Mesenteric fat pad (tissue), 1 donor: ENCODE measurements at regions not wholly inside any gene's neighbourhood (a gene's known extent, or its start where the extent isn't known, plus 50 kb on each side); places are given as distances from the start of the nearest gene placed in this dataset.
"Not testable (repeated sequence)": the region's sequence is repeated elsewhere in the genome, so short reads cannot be mapped to it uniquely, and the experiment has no call there.

Experiments
- DNase-seq: peaks from one replicate; pipeline ENCODE4 v3.0.0-alpha.2; 2020; ENCODE audit warnings: low spot score
- donor health status: DM: yes; HTN: yes; CAD: no.

DNA sequence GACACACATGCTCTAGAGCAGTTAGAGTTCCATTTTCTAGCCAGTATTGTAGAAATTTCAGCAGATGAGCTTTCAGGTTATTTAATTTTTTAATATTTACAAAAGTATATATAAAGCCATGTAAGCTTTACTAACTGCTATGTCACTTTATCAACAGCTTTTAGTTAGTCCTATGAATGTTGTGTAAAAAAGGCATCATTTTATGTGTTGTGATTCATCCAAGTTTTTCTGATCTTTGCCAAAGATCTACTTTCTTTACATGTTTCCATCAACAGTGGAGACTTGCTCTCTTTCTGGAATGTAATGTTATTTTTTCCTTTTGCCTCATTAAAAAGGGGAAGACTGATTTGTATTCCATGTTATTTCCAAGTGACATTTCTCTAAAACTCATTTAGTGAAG lies 125.2 kb upstream of the TFPI start:
- DNase-seq = no peak

GRCh38 chr2:187684174-187684573 lies 129.9 kb upstream of the TFPI start:
- no peak for DNase-seq

DNA sequence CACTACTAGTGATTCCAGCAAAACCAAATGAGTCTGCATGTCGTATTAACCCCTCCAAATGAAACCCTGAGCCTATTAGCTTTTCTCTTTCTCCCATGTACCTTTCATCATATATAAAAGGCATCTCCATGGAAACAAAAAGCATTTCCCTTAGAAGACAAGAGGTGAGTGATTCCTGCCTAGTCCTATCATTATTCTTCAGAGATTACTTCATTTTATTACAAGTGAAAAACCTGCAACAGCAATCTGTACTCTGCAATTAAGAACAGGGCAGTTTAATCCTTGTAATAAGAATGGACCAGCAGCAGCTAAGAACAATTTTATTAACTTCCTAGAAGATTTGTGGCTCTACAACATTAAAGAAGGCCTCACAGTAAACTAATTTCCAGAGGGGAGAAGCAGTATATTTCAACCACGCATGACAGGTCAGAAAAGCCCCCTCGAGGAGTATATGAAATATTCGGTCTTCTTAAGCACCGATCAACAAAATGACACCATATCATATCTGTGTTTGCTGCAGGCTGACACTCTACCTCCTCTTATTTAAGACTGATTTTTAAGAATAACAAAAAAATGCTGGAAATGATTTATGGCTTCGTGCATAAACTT lies 132.3 kb upstream of the TFPI start:
- no peak for DNase-seq

GRCh38 chr2:187687585-187687984 lies 133.3 kb upstream of the TFPI start:
- DNase-seq = no peak

- DNase-seq = no peak
These were observed 135.1 kb upstream of the TFPI start for GRCh38 chr2:187689372-187689771.

- no peak for DNase-seq
These were observed 139.7 kb upstream of the TFPI start for GRCh38 chr2:187693923-187694322.

DNA sequence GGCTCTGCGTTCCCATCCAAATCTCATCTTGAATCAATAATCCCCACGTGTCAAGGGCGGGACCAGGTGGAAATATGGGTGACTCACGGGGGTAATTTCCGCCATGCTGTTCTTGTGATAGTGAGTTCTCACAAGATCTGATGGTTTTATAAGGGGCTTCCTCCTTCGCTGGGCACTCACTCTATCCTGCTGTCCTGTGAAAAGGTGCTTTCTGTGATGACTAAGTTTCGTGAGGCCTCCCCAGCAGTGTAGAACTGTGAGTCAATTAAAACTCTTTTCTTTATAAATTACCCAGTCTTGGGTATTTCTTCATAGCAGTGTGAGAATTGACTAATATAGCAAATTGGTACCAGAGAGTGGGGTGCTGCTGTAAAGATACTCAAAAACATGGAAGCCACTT lies 142.4 kb upstream of the TFPI start:
- DNase-seq = not testable (repeated sequence)

DNA sequence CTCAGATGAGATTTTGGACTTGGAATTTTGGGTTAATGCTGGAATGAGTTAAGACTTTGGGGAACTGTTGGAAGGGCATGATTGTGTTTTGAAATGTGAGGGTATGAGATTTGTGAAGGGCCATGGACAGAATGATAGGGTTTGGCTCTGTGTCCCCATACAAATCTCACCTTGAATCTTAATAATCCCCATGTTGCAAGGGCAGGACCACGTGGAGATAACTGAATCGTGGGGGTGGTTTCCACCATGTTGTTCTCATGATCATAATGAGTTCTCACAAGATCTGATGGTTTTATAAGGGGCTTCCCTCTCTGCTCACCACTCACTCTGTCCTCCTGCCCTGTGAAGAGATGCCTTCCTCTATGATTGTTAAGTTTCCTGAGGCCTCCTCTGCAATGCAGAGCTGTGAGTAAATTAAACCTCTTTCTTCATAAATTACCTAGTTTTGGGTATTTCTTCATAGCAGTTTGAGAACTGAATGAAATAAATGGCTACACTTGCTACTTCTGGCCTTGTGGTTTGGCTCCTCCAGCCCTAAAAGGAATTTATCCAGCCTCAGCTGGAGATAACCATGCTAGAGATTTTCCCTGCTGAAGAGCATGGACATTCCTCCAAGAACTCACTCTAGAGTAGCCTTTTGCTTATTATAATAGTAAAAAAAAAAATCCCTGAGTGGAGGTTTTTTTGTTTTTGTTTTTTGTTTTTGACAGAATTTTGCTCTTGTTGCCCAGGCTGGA lies 144.3 kb upstream of the TFPI start:
- DNase-seq = no peak

DNA sequence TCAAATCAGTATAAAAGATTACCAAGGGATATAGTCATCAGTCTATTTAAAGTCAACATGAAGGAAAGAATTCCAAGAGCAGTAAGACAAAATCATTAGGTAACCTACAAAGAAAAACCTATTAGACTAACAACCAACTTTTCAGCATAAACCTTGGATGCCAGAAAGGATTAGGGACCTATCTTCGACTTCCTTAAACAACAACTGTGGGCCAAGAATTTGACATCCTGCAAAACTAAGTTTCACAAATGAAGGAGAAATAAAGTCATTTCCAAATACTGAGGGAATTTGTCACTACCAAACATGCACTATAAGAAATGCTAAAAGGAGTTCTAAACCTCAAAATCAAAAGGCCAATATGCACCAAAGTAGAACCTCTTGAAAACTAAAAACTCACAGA lies 147.9 kb upstream of the TFPI start:
- DNase-seq = no peak

GRCh38 chr2:187708272-187708671 lies 154.0 kb upstream of the TFPI start:
- DNase-seq = no peak

DNA sequence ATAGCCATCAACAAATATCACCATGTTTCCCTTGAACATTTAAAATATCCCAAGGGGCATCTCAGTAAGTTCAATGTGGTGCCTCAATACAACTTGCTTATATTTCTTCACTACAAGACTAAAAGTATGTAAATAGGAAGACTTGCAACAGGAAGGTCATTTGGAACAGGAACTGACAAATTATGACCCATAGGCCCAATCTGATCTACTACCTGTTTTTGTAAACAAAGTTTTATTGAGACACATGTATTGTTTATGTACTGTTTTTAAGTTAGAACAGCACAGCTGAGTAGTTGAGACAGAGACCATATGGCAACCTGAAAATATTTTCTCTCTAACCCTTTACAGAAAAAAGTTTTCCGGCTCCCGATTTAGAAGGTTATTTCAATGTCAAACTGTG lies 154.8 kb upstream of the TFPI start:
- DNase-seq = no peak

DNA sequence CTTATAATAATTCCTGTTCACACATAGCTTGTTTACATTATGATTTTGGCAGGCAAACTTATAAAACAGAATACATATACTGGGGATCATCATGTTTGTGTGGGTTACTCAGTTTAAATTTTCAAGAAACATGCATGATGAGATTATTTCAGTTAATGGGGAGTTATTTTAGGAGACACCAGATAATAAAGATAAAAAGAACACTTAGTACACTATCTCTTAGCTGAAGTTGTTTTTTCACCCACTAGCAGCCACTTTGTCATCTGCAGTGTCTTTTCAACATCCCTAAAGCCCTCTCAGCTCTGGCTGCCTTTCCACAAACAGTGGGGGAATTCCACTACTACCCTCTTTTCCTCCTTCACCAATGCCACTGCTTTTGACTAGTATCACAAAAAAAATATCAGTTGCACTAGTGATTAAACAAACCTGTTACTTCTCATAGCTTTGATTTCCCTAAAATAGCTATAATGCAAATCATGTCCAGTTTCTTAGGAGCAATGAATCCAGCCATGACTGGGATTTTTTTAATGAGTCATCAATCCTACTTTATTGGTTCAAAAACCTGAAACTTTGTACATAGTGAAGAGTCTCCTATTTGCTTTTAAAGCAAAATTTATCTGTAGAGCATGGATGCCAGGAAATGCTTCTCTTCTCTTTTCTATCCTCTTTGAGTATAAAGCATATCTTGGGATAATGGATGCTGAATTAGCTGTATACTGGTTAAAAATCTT lies 156.7 kb upstream of the TFPI start:
- no peak for DNase-seq

DNA sequence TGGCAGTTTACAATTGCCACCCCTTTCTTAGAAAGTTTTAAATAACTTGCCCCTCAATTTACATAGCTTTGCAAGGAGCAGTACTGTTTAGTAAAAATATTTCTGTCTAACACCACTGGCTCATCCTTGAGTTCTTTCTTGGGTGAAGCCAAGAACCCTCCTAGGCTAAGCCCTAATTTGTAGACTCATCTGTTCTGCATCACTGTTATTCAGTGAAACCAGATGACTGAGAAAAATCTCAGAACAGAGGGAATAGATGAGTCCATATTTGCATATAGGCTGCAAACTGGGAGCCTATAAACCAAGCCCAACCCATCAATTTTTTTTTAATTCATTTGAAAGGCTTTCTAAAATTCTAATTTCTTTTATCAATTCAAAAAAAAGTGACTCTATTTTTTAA lies 161.4 kb upstream of the TFPI start:
- DNase-seq = no peak

DNA sequence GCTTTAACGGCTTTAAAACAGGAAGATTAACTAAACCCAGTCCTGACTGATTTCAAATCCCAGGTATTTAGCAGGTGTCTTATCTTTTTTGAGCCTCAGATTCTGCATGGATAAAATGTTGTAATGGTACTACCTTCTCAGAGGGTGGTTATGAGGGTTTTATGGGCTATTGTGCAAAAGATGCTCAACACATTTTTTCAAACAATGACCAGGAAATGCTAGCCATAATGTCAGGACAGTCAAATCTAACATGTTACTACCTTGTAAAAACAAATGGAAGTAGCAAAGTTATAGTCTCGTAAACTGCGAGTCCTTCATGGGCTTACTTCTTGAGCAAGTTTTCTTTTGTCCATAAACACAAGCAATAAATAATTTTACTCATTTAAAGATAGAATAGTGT lies 162.1 kb upstream of the TFPI start:
- no peak for DNase-seq

GRCh38 chr2:187718092-187718491 lies 163.9 kb upstream of the TFPI start:
- DNase-seq = no peak

GRCh38 chr2:187719510-187719909 lies 165.3 kb upstream of the TFPI start:
- DNase-seq = no peak

- no peak for DNase-seq
These were observed 194.7 kb upstream of the TFPI start for GRCh38 chr2:187748958-187749357.

DNA sequence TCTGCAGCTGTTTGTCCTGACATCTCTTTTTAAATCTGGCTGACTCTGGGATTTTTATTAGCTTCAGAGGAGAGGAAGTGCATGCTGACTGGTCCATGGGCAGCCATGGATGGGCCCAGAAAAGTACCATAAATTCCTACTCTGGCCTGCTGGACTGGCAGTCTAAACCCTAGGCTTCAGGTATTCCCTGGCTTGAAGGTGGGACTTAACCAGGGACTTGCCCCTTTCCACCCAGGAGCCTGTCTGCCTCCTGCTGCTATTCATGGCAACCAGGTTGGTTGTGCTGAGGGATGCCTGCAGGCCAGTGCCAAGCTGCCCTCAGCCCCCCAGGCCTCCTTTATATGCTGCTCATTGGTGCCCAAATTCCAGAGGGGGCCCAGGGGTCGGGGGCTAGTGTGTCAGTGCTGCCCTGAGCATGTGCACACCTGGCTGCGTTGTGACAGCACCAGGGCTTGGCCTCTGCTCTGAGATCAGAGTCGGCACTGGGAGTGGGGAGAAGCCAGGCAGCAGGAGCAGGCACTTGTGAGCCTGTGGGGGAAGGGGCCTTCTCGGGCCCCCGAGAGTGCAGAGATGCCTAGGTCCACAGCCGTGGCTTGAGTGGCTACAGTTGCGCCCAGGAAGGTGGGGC lies 195.7 kb upstream of the TFPI start:
- DNase-seq = no peak

DNA sequence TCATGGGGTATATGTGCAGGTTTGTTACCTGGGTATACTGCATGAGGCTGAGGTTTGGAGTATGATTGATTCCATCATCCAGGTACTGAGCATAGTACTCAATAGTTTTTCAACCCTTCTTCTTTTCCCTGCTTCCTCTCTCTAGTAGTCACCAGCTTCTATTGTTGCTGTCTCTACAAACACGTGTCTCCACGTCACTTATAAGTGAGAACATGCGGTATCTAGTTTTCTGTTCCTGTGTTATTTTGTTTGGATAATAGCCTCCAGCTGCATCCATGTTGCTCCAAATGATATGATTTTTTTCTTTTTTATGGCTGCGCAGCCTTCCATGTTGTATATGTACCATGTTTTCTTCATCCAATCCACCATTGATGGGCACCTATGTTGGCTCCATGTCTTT lies 214.8 kb upstream of the TFPI start:
- no peak for DNase-seq

DNA sequence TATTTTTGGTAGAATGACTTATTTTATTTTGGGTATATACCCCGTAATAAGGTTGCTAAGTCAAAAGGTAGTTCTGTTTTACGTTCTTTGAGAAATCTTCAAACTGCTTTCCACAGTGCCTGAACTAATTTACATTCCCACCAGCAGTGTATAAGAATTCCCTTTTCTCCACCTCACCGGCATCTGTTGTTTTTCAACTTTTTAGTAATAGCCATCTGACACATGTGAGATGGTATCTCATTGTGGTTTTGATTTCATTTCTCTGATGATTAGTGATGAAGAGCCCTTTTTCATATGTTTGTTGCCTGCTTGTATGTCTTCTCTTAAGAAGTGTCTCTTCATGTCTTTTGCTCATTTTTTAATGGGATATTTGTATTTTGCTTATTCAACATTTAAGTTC lies 215.2 kb upstream of the TFPI start:
- no peak for DNase-seq

GRCh38 chr2:187774551-187775071 lies 220.4 kb upstream of the TFPI start:
- no peak for DNase-seq

DNA sequence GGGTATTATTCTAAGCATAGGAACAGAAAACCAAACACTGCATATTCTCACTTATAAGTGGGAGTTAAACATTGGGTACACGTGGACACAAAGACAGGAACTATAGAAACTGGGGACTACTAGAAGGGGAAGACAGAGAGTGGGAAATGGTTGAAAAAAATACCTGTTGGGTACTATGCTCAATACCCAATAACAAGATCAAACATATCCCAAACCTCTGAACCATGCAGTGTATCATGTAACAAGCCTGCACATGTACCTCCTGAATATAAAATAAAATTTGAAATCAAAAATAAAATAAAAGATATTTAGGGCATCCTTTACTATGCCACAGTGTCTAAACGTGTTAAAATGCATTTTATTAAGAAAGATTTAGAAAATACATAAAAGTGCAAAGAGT lies 221.0 kb upstream of the TFPI start:
- no peak for DNase-seq
